HL-60 (cell line): ENCODE measurements at regions not wholly inside any gene's neighbourhood (a gene's known extent, or its start where the extent isn't known, plus 50 kb on each side); places are given as distances from the start of the nearest gene placed in this dataset.

ENCODE experiments used
- CTCF ChIP-seq: IDR thresholded peaks from one replicate; pipeline ENCODE4 v1.5.1; 2011; ENCODE audit warnings: low read length, control low read depth, inconsistent platforms; ENCODE audit not compliant: insufficient read depth
- REST ChIP-seq: IDR thresholded peaks from 2 replicates; pipeline ENCODE4 v1.6.1; 2012; ENCODE audit warnings: low read depth; ENCODE audit not compliant: insufficient replicate concordance

- TF ChIP-seq CTCF, result no peak
- no peak for TF ChIP-seq REST
These were observed 105.7 kb upstream of the ALDH1B1 start for GRCh38 chr9:38286766-38287165.
